ENCODE measurements at regions not wholly inside any gene's neighbourhood (a gene's known extent, or its start where the extent isn't known, plus 50 kb on each side); places are given as distances from the start of the nearest gene placed in this dataset.

GRCh38 chr1:232891656-232892317 is 58.6 kb upstream of the NTPCR start:
- TF ChIP-seq, protein P1, sequence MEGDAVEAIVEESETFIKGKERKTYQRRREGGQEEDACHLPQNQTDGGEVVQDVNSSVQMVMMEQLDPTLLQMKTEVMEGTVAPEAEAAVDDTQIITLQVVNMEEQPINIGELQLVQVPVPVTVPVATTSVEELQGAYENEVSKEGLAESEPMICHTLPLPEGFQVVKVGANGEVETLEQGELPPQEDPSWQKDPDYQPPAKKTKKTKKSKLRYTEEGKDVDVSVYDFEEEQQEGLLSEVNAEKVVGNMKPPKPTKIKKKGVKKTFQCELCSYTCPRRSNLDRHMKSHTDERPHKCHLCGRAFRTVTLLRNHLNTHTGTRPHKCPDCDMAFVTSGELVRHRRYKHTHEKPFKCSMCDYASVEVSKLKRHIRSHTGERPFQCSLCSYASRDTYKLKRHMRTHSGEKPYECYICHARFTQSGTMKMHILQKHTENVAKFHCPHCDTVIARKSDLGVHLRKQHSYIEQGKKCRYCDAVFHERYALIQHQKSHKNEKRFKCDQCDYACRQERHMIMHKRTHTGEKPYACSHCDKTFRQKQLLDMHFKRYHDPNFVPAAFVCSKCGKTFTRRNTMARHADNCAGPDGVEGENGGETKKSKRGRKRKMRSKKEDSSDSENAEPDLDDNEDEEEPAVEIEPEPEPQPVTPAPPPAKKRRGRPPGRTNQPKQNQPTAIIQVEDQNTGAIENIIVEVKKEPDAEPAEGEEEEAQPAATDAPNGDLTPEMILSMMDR (IDR thresholded peaks at IDR 0.05) = no peak
- TF ChIP-seq POLR2A (IDR thresholded peaks at IDR 0.05) = no peak
